GM19043 (cell line): ENCODE measurements at regions not wholly inside any gene's neighbourhood (a gene's known extent, or its start where the extent isn't known, plus 50 kb on each side); places are given as distances from the start of the nearest gene placed in this dataset.

Source experiments
- ATAC-seq: cut with Tn5 transposase; IDR thresholded peaks from one replicate; pipeline ENCODE4 v1.9.1; 2021; ENCODE audit warnings: low read depth; ENCODE audit not compliant: unreplicated experiment

DNA sequence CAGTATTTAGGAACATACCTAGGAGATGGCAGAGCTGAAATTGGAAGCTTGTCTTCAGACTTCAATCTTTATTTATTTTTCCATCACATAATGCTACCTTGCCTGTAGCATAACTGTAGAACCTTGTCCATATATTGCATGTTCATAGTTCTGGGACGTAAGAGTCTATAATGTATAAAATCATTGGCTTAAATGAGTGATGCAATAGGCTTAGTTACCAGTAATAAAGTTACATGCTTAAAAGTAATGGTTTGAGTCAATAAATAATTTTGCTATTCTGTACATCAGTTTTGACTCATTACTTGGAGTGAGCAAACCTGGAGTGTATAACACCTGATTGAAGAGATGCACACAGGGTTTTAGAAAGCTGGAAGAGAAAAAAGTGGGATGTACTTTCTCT lies 229.3 kb downstream of the CDCA7 start:
- no peak for ATAC-seq

DNA sequence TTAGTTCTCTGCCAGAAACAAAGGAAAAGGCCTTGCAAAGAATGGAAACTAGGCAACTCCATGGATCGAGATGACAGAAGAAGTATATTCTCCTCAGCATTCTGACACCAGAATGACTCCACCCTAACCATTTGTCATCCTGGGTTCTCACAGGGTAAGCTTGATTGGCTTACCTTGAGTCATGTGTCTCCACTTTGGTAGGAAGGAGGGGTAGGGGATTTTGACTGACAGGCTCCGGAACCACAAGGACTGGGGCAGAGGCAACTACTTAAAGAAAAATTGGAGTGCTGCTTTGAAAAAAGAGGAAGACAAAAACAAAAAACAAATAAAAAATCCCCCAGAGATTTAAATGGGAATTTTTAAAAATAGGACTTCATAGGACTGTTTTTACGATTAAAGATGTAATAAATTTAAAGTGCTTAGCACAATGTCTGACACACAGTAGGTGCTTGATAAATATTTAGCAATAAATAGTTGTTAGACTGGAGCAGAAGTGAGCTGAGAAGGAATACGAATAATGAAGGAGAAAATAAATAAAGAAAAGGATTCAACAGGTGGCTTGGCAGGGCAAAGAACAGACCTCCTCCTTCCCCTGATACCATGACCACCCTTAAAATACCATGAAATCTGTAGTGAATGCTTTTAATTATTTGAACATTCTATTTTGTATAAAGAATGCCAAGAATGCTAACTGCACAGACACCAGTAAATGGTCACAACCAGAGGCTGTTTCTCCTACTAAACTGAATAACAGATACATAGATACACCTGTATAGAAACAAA lies 230.2 kb downstream of the CDCA7 start:
- ATAC-seq = no peak

- ATAC-seq = no peak
These were observed 234.3 kb downstream of the CDCA7 start for GRCh38 chr2:173588931-173589369.

DNA sequence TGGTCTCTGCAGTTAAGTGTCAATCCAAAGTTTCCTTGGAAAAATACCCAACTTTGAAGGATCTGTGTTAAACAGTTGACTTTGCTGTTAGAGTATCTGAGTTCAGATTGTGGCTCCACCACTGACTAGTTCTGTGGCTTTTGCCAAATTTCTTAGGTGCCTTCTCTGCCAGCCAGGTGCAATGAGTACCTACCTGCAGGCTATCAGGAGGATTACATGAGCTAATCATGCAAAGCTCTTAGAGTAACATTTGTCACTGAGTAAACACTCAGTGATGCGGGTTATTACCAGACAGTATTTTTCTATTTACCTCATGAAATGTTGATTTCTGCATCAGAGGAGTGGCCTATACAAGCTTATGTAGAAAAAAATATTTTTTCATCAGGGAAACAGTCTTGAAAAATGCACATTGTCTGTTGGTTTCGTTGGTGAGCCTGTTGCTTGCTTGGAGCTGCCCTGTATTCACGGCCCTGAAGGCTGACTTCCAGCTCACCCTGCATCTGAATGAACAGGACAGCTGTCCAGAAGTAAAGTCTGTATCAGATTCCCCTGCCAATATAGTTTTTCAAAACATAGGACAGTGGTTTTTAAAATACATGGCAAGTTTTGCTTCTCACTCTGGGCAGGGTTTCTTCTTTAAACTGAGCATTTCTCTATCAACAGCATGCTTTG lies 235.1 kb downstream of the CDCA7 start:
- ATAC-seq = no peak

GRCh38 chr2:173590276-173590861 lies 235.7 kb downstream of the CDCA7 start:
- no peak for ATAC-seq

DNA sequence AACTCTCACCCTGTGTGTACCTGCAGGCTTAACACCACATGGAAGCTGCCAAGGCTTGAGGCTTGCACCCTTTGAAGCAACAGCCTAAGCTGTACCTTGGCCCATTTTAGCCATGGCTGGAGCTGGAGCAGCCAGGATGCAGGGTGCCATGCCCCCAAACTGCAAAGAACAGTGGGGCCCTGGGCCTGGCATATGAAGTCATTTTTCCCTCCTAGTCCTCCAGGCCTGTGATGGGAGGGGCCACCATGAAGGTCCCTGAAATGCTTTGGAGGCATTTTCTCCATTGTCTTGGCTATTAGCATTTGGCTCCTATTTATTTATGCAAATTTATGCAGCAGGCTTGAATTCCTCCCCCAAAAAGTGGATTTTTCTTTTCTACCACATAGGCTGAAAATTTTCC lies 238.4 kb downstream of the CDCA7 start:
- ATAC-seq = no peak

DNA sequence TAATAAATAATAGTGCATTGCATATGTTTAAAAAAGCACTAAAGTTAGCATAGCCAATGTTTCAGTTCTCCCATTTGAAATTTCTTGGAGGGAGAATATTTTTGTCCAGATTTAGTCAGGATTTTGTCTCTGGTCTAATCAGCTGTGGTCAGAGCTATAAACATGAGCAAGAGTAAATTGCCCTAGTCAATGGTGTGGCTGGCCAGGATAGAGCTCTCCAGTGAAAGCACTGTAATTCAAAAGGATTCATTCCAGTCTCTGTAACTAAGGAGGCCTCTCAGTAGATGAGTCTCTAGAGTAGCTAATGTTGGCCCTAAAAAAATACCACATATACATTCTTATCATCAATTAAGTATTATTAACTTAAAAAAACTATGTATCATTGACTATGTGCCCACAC lies 241.6 kb downstream of the CDCA7 start:
- no peak for ATAC-seq

GRCh38 chr2:173598525-173598924 lies 243.9 kb downstream of the CDCA7 start:
- no peak for ATAC-seq

GRCh38 chr2:173599821-173600359 lies 245.2 kb downstream of the CDCA7 start:
- no peak for ATAC-seq

DNA sequence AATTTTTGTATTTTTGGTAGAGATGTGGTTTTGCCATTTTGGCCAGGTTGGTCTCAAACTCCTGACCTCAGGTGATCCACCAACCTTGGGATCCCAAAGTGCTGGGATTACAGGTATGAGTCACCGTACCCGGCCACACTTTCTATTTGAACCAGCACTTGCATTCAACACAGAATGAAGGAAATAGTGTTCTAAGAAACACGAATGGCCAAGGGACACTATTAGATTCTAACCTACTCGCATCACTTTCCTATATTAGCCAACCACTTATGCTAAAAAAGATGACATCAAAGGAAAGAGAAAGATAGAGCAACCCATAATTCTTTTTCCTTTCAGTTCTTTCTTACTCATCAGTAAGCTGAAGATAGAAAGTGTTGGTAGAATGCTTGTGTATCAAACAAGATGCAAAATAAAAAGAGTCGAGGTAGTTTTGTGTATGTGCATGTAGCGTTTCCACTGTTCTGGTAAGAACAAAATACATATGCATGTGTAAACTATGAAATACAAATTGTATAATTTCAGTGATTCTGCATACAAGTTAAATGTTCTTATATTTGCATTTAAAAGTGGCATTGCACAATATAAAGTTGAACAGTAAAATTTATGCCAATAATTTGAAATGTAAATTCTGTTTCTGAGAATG lies 247.6 kb downstream of the CDCA7 start:
- no peak for ATAC-seq

- no peak for ATAC-seq
These were observed 251.3 kb downstream of the CDCA7 start for GRCh38 chr2:173605994-173606393.

DNA sequence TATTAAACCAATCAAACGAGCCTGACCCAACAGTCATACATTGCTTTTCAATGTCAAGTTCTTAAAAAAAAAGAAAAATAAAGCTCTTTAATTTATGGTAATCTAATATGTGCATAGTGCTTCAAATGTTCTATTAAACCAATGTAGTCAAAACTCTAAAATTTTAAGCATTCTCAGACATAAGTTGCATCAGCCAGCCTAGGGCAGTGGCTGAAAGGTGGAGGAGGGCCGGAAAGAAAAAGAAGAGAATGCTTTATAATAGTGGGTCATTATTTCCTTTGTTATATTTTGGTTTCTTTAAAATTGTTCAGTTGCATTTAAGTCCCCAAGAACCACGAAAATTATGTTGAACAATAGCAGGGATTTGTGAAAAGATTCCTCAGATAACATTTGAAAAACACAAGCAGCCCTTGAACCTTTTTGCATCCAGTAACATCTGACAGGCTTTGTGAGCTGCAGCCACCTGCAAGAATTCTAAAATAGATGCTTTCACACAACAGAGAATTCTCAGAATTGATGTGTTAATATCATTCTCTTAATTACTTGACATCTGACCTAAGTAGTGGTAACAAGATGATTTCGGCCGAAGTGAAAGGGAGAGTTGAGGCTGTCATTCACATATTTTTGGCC lies 252.1 kb downstream of the CDCA7 start:
- ATAC-seq = no peak

- ATAC-seq = no peak
These were observed 253.1 kb downstream of the CDCA7 start for GRCh38 chr2:173607606-173608311.

DNA sequence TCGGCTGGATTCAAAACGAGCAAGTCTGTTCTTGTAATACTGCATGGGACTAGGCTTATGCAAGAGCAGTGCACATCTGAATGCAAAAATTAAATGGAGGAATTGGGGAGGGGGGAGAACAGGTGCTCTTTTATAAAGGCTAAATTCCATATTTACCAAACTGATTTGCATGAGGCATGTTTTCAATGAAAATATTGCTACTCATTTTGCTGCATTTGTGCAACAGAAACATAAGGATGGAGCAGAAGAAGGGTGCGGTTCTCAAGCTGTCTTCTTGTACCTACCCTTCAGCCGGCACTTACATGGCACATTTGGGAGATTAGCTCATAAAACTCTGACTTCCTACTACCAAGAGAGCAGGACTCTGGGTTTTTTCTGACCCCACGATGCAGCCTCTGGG lies 256.4 kb downstream of the CDCA7 start:
- no peak for ATAC-seq

DNA sequence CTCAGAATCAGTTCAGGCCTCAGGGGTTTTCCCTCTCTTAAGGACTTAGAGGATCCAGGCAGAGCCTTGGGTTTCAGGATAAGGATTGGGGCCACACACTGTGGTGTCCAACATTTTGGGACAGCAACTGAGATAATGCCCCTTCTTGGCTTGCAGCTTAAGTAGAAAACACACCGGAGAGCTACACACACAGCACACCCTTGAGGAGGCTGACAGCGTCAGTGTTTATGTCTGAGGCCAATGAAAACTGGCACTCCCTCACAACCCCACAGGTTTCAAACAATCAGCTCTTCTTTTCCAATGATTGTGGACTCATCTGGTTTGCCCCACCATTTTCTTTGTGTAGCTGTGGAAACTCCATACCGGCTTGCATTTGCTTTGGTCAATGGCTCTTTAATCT lies 257.7 kb downstream of the CDCA7 start:
- no peak for ATAC-seq

DNA sequence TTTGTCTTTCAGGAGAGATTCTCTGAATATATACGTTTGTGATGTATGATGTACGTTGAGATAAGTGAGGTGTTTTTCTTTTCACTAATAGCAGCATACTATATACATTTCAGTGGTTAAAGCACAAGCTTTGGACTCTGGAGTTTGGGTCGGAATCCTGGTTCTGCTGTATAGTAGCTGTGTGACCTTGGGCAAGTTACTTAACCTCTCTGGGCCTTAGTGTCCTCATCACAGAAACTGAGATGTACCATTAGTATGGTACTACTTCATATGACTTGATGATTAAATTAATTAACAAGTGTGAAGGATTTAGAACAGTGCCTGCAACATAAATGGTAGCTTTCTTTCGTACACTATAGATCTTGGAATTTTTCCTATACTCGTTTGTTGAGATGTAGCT lies 258.7 kb downstream of the CDCA7 start:
- no peak for ATAC-seq

DNA sequence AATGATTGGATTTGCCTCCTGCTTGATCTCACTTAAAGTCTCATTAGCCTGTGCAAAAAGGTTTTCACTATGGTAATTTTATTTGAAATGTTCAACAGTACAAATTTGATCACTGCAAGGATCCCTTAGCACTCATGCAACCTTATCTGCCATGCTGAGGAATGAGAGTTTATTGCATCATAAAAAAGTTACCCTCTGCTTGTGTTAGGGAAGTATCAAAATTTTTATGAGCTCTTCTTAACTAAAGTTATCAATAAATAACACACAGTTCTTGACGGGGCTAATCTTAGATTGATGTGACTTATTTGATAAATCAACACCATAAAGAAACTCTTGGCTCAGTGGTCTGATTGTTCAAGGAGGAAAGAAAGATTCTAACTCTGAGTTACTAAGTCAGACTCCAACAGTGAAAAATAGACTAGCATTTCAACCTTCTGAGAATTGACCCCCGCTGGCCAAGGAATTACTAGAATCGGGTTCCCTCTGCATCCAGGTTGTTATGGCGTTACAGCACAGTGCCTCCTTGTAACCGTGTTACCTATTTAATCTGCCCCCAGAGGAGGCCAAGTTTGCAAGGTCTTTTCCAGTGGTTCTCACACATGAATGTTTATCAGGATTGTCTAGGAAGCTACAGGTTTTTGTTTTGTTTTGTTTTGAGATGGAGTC lies 259.7 kb downstream of the CDCA7 start:
- ATAC-seq = no peak

- ATAC-seq = no peak
These were observed 269.0 kb downstream of the CDCA7 start for GRCh38 chr2:173623438-173624319.

GRCh38 chr2:173625315-173625714 lies 270.6 kb downstream of the CDCA7 start:
- ATAC-seq = no peak
